Right renal pelvis (tissue), 4 donors: ENCODE measurements at regions not wholly inside any gene's neighbourhood (a gene's known extent, or its start where the extent isn't known, plus 50 kb on each side); places are given as distances from the start of the nearest gene placed in this dataset.

ENCODE experiments used
- DNase-seq, 4 donors: peaks; one replicate each; pipeline ENCODE4 v3.0.0-alpha.2; 2013; ENCODE audit warnings: low read depth in 4 of 4, low spot score in 3 of 4, missing footprints in 1 of 4

DNA sequence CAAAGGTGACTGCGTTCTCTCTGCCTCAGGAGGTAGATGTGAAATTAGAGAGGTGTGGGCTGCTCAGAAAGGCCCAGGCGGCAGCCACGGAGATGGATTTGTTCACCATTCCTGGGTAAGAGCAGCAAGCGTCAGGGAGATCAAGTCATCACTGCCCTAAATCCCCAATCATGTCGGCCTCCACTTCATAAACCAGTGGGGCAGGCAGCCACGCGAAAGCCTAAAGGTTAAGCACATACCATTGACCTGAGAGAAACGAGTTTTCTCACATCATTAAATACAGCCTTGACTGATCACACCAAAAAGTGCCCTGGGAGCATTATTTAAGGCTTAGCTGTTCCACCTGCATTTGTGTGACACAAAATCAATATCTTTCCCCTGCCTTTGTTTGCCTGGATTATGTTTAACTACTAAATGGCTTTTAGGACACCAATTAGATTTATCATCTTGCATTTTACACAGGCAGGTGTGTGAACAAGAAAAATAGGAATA lies 50.7 kb upstream of the FOXB1 start:
- no peak for DNase-seq

DNA sequence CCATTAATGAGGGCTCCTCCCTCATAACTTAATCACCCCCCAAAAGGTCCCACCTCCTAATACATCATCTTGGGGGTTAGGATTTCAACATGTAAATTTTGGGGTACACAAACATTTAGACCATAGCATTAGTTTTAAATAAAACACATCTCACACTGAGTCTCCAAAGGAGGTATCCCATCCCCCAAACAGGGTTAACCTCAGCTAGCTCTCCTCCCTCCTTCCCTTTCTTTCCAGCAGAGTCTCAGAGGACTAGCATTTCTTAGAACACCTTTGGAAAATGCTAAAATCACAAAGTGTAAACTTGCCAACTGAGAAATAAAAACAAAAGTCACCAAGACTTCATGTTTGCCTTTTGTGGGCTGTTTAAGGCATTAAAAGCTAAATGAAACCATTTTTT lies 51.2 kb upstream of the FOXB1 start:
- no peak for DNase-seq

- DNase-seq = no peak
Measured at GRCh38 chr15:59950603-59951388, 53.3 kb upstream of the FOXB1 start.

DNA sequence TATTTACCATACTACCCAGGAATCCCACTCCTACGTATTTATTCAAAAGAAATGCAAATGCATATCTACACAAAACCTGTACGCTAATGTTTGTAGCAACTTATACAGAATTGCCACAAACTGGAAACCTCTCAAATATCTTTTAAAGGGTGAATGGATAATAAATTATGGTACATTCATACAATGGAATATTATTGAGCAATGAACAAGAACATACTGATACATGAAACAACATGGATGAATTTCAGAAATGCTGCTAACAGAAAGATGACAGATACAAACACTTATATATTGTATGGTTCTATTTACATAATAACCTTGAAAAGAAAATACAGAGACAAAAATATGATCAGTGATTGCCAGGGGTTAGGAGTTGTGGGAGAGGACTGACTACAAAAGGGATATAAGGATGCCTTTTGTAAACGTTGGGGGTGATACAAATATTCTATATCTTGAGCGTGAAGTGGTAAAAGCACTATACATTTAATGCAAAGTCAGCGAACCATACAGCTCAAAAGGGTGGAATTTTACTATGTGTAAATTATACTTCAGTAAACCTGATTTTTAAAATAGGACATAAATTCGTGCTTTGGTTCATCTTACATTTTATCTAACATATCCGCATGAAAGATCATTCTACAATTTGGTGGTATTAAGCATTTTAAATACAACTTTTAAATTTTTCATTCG lies 55.0 kb upstream of the FOXB1 start:
- no peak for DNase-seq

DNA sequence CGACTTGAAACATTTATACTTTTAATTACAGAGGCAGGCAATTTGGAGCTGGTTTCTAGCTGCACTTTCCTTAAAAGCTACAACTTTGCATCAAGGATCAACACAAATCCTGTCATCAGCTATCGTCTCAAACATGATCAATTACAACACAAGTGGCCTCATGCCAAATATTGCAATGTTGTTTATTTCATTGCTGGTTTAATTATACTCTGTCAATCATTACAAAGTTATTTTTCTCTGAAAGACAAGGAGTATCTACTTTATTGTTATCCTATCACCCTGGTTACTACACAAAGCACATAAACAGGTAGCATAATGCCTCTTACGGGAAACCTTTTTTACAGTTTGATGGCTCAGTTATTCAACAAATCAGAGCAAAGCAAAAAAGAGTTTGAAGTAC lies 58.0 kb upstream of the FOXB1 start:
- DNase-seq = no peak

DNA sequence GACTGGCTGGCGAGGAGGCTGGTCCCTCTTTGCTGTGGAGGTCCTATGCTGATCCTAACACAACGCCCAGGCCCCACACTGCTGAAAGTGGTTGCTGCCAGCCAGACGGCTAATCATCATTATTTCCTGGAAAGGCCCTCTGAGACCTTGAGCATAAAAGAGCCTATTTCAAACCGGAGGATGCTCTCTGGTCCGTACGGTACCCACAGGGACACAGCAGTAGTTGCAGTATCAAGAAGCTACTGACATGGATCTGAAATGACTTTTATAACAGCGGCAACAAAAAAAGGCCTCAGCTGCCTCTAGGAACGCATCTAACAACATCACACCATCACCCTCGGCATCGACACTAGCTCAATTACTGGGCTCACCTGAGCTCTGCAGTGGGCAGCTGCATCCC lies 59.1 kb upstream of the FOXB1 start:
- DNase-seq = no peak

GRCh38 chr15:59941612-59942011 lies 62.5 kb upstream of the FOXB1 start:
- no peak for DNase-seq

DNA sequence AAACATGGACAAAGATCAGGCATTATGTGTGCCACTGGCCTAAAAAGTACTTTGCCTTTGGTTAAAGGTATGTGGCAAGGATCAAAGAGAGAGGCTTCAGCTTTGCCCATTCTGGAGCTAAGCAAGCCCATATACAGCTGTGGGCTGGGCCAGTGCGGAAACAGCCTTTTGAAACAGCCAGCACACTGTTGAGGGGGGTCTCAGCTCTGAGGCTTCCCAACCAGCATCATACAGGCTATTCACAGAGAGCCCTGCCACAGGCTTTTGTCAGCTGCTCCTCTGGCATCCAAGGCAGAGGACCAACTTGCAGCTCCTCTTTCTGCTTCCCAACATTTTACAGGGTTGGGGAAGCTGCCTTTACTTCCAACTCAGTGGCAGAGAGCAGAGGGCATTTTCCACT lies 63.2 kb upstream of the FOXB1 start:
- DNase-seq = no peak

DNA sequence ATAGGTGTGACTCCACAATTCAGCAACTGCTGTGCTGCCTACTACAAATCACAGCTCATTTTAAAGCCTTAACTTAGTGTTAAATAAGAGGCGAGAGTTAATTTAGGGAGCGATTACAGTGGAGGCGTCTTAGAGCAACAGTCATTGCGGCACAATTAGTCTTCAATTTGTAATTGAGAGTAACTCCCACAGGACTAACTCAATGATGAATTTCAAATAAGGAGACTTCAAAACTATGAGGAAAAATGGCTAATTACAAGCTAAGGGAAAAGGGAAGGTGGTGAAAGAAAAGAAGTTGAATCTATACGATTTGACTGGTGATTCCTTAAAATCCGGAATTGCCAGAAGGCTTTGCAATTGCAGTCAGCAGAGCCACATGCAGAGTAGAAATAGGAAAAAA lies 63.7 kb upstream of the FOXB1 start:
- no peak for DNase-seq

DNA sequence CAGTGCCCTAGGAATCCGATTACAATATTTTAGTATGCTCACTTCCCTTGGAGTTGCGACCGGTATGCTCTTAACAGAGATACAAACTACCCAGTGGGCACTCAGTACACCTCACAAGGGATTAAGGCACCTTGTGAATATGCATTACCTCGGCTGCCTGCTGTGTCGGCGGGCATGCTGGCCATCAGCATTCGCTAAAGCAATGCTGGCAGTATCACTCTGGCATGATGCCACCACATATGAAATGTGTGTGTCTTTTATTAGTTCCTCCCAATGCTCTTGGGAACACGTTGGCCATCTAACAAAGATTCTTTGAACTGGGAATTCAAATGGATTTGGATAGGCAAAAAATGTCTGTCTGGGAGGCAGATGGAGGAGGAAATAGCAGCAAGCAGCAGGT lies 67.4 kb upstream of the FOXB1 start:
- DNase-seq = no peak

DNA sequence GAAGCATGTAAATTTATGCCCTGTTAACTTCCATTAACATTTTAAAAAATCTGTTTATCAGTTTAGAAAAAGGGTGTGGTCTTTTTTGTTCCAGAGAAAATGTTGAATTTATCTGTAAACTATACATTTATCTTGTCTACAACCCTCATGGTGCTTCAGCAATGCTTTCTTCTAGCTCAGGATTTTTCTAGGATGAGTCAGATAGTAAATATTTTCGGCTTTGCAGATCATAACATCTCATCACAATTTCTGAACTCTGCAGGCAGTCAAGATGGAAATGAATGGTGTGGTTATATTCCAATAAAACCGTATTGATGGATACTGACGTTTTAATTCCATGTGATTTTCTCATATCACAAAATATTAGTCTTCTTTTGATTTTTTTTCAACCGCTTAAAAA lies 70.5 kb upstream of the FOXB1 start:
- no peak for DNase-seq

GRCh38 chr15:59931646-59932261 lies 72.4 kb upstream of the FOXB1 start:
- no peak for DNase-seq

- no peak for DNase-seq
Measured at GRCh38 chr15:59924812-59925522, 79.1 kb upstream of the FOXB1 start.

DNA sequence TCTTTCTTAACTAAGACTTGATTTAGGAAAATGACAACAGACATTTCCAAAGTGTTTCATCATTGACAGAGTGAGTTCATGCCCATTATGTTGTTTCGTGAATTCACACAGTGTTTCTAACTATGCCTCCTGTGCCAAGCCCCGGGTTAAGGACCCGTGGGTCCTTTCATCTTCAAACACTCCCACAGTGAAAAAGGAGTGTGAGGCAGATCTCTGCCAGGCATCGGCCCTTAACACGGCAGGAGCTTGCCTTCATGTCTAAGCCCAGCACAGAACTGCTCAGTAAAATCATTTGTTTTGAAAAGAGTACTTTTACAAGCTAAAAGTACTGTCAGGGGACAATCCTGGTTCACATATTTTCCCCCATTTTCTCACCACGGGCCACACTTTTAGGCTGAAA lies 80.0 kb upstream of the FOXB1 start:
- DNase-seq = no peak

DNA sequence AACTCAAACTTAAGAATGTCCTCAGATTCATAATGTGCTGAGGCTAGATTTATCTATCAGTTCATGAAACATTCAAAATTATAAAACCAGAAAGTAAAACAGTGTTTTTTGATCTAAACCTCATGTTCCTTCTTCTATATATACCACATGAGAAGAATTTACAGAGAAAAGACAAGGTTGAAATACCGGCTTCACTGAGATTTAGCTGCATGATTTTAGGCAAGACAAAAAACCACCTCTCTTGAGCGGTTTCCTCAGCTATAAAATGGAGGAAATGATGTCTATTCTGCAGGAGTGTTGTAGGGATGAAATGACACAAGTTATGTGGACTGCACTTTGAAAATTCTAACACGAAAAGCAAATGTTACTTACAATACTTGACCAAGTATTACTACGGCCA lies 80.6 kb upstream of the FOXB1 start:
- no peak for DNase-seq

DNA sequence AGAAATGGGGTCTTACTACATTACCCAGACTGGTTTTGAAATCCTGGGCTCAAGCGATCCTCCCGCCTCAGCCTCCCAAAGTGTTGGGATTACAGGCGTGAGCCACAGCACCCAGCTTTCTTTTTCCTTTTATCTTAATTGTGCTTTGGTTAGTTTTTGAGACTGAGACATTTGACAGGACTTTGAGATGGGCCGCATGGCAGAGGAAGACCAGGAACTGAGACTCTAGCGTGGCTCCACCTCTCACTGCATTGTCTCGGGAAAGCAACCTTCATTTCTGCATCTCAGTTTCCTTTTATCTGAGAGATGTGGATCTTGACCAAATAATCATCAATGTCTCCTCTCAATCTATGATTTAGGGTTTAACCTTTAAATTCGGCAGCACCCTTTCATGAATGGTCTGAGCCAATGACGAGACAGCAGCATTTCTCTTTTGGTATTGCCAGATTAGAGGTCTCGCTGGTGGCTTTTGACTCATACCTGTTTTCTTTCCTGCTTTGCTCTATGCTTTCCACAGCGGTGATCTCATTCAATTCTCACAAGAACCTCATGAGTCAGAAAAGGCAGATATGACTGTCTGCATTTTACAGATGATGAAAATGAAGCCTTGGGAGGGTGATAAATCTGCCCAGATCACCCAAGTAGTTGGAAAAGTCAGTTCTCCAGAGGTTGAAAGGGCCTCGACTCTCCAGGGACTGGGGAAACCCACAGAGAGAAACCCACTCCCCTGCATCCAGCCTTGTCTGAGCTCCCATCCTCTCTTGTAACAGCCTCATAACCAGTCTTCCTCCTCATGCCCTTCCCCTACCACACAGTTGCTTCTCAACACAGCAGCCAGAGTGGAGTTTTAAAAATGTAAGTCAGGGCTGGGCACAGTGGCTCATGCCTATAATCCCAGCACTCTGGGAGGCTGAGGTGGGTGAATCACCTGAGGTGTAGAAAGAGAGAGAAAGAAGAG lies 84.8 kb upstream of the FOXB1 start:
- DNase-seq = no peak

GRCh38 chr15:59917504-59918157 lies 86.5 kb upstream of the FOXB1 start:
- DNase-seq = peak; percentile 22 to 28 (median 24)

GRCh38 chr15:59906046-59906445 lies 98.1 kb upstream of the FOXB1 start:
- DNase-seq = no peak

- no peak for DNase-seq
Measured at GRCh38 chr15:59905176-59905575, 98.9 kb upstream of the FOXB1 start.
